Stimulated activated effector memory CD8-positive, alpha-beta T cell treated with anti-CD3 and anti-CD28 coated beads, Interleukin-12 subunit alpha, Interleukin-12 subunit beta, amount 100 ng/mL, for 72 hours (primary cell): ENCODE measurements at regions not wholly inside any gene's neighbourhood (a gene's known extent, or its start where the extent isn't known, plus 50 kb on each side); places are given as distances from the start of the nearest gene placed in this dataset.
"Not testable (repeated sequence)": the region's sequence is repeated elsewhere in the genome, so short reads cannot be mapped to it uniquely, and the experiment has no call there.

Experiments
- ATAC-seq: fragments of 150-1000 bp; cut with Tn5 transposase; 2 replicates; pipeline ENCODE4 v1.10.0; 2021
- DNase-seq, 2 donors: peaks; one replicate each; pipeline ENCODE4 v3.0.0; 2021 to 2022; ENCODE audit warnings: low spot score in 2 of 2
- H3K27ac Mint-ChIP-seq: one replicate; pipeline ENCODE4 v1.8.0; 2022; ENCODE audit warnings: mild to moderate bottlenecking, mixed read lengths
- H3K36me3 Mint-ChIP-seq: one replicate; pipeline ENCODE4 v1.8.0; 2022; ENCODE audit warnings: mild to moderate bottlenecking, mixed read lengths
- H3K4me1 Mint-ChIP-seq: one replicate; pipeline ENCODE4 v1.8.0; 2022; ENCODE audit warnings: mixed read lengths
- H3K4me3 Mint-ChIP-seq: one replicate; pipeline ENCODE4 v1.8.0; 2022; ENCODE audit warnings: mild to moderate bottlenecking, mixed read lengths
- H3K9me3 Mint-ChIP-seq: one replicate; pipeline ENCODE4 v1.8.0; 2022; ENCODE audit warnings: mixed read lengths

GRCh38 chr20:22080985-22081384 is 375.5 kb downstream of the PAX1 start:
- Mint-ChIP-seq H3K36me3 (no peaks in the 10 kb centered on the region), H3K4me3 (no peak overlapping the region), H3K4me1 (no peaks in the 10 kb centered on the region), H3K27ac (no peak overlapping the region), H3K9me3 (peaks cover 24% of the 10 kb centered on the region)
- DNase-seq (no peak), ATAC-seq (no peak)

- no peak overlapping the region for H3K27ac Mint-ChIP-seq
- no peak overlapping the region for H3K4me3 Mint-ChIP-seq
- DNase-seq (no peak), ATAC-seq (no peak)
- H3K9me3 Mint-ChIP-seq, result peaks cover 8% of the 10 kb centered on the region
- no peaks in the 10 kb centered on the region for H3K4me1 Mint-ChIP-seq
- H3K36me3 Mint-ChIP-seq, result no peaks in the 10 kb centered on the region
Measured at GRCh38 chr20:22074635-22075034, 369.2 kb downstream of the PAX1 start.

GRCh38 chr20:22071841-22072240 is 366.4 kb downstream of the PAX1 start:
- Mint-ChIP-seq H3K4me3 (no peak overlapping the region), H3K27ac (no peak overlapping the region), H3K36me3 (no peaks in the 10 kb centered on the region), H3K9me3 (peaks cover 12% of the 10 kb centered on the region), H3K4me1 (no peaks in the 10 kb centered on the region)
- no peak for ATAC-seq
- DNase-seq, result no peak

- no peaks in the 10 kb centered on the region for H3K4me1 Mint-ChIP-seq
- no peak for ATAC-seq
- no peak for DNase-seq
- H3K4me3 Mint-ChIP-seq, result no peak overlapping the region
- no peaks in the 10 kb centered on the region for H3K36me3 Mint-ChIP-seq
- no peak overlapping the region for H3K27ac Mint-ChIP-seq
- peaks cover 14% of the 10 kb centered on the region for H3K9me3 Mint-ChIP-seq
Measured at GRCh38 chr20:22070610-22071058, 365.2 kb downstream of the PAX1 start.

GRCh38 chr20:22063753-22064152 is 358.3 kb downstream of the PAX1 start:
- H3K9me3 Mint-ChIP-seq, result peaks cover 29% of the 10 kb centered on the region
- DNase-seq (no peak), ATAC-seq (no peak)
- H3K36me3 Mint-ChIP-seq, result no peaks in the 10 kb centered on the region
- no peak overlapping the region for H3K27ac Mint-ChIP-seq
- no peaks in the 10 kb centered on the region for H3K4me1 Mint-ChIP-seq
- H3K4me3 Mint-ChIP-seq, result no peak overlapping the region

- H3K9me3 Mint-ChIP-seq, result peaks cover 32% of the 10 kb centered on the region
- no peak for ATAC-seq
- H3K36me3 Mint-ChIP-seq, result no peaks in the 10 kb centered on the region
- no peak overlapping the region for H3K4me3 Mint-ChIP-seq
- no peaks in the 10 kb centered on the region for H3K4me1 Mint-ChIP-seq
- no peak for DNase-seq
- no peak overlapping the region for H3K27ac Mint-ChIP-seq
Measured at GRCh38 chr20:22062874-22063273, 357.4 kb downstream of the PAX1 start.

- Mint-ChIP-seq H3K4me3 (no peak overlapping the region), H3K27ac (no peak overlapping the region), H3K36me3 (no peaks in the 10 kb centered on the region), H3K9me3 (peaks cover 28% of the 10 kb centered on the region), H3K4me1 (no peaks in the 10 kb centered on the region)
- ATAC-seq (no peak), DNase-seq (no peak)
Measured at GRCh38 chr20:22060610-22061009, 355.1 kb downstream of the PAX1 start.

- peaks cover 17% of the 10 kb centered on the region for H3K9me3 Mint-ChIP-seq
- no peak overlapping the region for H3K4me3 Mint-ChIP-seq
- DNase-seq (no peak), ATAC-seq (no peak)
- H3K27ac Mint-ChIP-seq, result no peak overlapping the region
- no peaks in the 10 kb centered on the region for H3K4me1 Mint-ChIP-seq
- no peaks in the 10 kb centered on the region for H3K36me3 Mint-ChIP-seq
Measured at GRCh38 chr20:22058746-22059145, 353.3 kb downstream of the PAX1 start.

- Mint-ChIP-seq H3K4me1 (no peaks in the 10 kb centered on the region), H3K27ac (no peak overlapping the region), H3K36me3 (no peaks in the 10 kb centered on the region), H3K9me3 (peaks cover 17% of the 10 kb centered on the region), H3K4me3 (no peak overlapping the region)
- ATAC-seq (no peak), DNase-seq (no peak)
Measured at GRCh38 chr20:22055981-22056380, 350.5 kb downstream of the PAX1 start.

GRCh38 chr20:22052025-22052650 is 346.7 kb downstream of the PAX1 start:
- no peaks in the 10 kb centered on the region for H3K4me1 Mint-ChIP-seq
- DNase-seq, result no peak
- ATAC-seq, result no peak
- H3K27ac Mint-ChIP-seq, result no peak overlapping the region
- H3K36me3 Mint-ChIP-seq, result no peaks in the 10 kb centered on the region
- H3K4me3 Mint-ChIP-seq, result no peak overlapping the region
- peaks cover 18% of the 10 kb centered on the region for H3K9me3 Mint-ChIP-seq

GRCh38 chr20:22045956-22046507 is 340.6 kb downstream of the PAX1 start:
- peaks cover 17% of the 10 kb centered on the region for H3K9me3 Mint-ChIP-seq
- H3K4me1 Mint-ChIP-seq, H3K36me3 Mint-ChIP-seq, DNase-seq, H3K4me3 Mint-ChIP-seq, H3K27ac Mint-ChIP-seq, ATAC-seq: not testable (repeated sequence)

GRCh38 chr20:22027423-22027822 is 322.0 kb downstream of the PAX1 start:
- Mint-ChIP-seq H3K4me1 (no peaks in the 10 kb centered on the region), H3K27ac (no peak overlapping the region), H3K36me3 (no peaks in the 10 kb centered on the region), H3K9me3 (peaks cover 3% of the 10 kb centered on the region), H3K4me3 (no peak overlapping the region)
- DNase-seq (no peak), ATAC-seq (no peak)

GRCh38 chr20:22020201-22020600 is 314.7 kb downstream of the PAX1 start:
- no peak for DNase-seq
- Mint-ChIP-seq H3K36me3 (no peaks in the 10 kb centered on the region), H3K4me1 (no peaks in the 10 kb centered on the region), H3K4me3 (no peak overlapping the region), H3K27ac (no peak overlapping the region), H3K9me3 (peaks cover 11% of the 10 kb centered on the region)
- no peak for ATAC-seq

- Mint-ChIP-seq H3K4me3 (no peak overlapping the region), H3K27ac (no peak overlapping the region), H3K4me1 (no peaks in the 10 kb centered on the region), H3K9me3 (peaks cover 14% of the 10 kb centered on the region), H3K36me3 (no peaks in the 10 kb centered on the region)
- DNase-seq (no peak), ATAC-seq (no peak)
Measured at GRCh38 chr20:22008456-22008855, 303.0 kb downstream of the PAX1 start.

- H3K9me3 Mint-ChIP-seq, result peaks cover 18% of the 10 kb centered on the region
- H3K4me1 Mint-ChIP-seq, result no peaks in the 10 kb centered on the region
- H3K4me3 Mint-ChIP-seq, result no peak overlapping the region
- DNase-seq (no peak), ATAC-seq (no peak)
- H3K36me3 Mint-ChIP-seq, result no peaks in the 10 kb centered on the region
- H3K27ac Mint-ChIP-seq, result no peak overlapping the region
Measured at GRCh38 chr20:22006306-22006705, 300.8 kb downstream of the PAX1 start.

GRCh38 chr20:22005535-22005934 is 300.1 kb downstream of the PAX1 start:
- Mint-ChIP-seq H3K9me3 (peaks cover 13% of the 10 kb centered on the region), H3K36me3 (no peaks in the 10 kb centered on the region), H3K4me1 (no peaks in the 10 kb centered on the region), H3K27ac (no peak overlapping the region), H3K4me3 (no peak overlapping the region)
- no peak for ATAC-seq
- no peak for DNase-seq
